Prostate gland (tissue), 1 donor: ENCODE measurements at regions not wholly inside any gene's neighbourhood (a gene's known extent, or its start where the extent isn't known, plus 50 kb on each side); places are given as distances from the start of the nearest gene placed in this dataset.

ENCODE experiments used
- POLR2A ChIP-seq: fragments of 450-650 bp; IDR thresholded peaks from one replicate; pipeline ENCODE4 v1.6.1; 2016; ENCODE audit warnings: antibody characterized with exemption, mild to moderate bottlenecking
- POLR2AphosphoS5 ChIP-seq: sonication (generic); formaldehyde crosslinking; IDR thresholded peaks from one replicate; pipeline ENCODE4 v1.6.1; 2017; ENCODE audit warnings: antibody characterized with exemption

DNA sequence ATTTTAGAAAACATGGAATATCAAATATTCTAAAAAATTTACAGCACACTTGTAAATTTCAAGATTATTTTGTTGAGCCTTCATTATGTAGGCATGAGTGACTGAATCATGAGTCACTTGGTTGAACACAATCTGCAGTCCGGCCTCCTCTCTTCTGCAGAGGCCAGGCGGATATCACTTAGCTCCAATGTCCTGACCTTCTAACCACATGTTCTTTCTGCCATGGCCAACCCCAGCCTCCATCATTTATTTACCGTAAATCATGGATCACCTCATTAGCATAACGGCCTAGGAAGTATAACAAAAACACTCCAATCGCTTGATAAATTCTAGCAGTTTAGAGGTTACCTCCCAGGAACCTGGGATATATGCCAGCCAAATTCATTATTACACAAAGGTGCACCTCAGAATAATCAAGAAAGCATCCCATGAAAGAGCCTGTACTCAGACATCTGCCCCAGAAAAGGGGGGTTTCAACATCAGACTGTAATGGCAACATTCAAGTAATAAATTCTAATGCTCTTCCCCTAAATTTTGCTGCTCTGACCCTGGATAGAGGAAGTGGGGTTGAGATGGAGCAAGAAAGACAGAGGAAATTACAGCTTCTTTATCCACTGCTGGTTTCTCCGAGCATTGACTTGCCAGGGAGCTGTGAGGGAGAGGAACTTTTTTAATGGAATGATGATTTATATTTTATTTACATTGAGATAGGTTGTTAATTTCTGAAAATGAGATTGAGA lies 2153.6 kb upstream of the AGA start:
- TF ChIP-seq POLR2AphosphoS5 (no peak), POLR2A (no peak)
